Activated naive CD4-positive, alpha-beta T cell treated with anti-CD3 and anti-CD28 coated beads, Interleukin-2, amount 50 U/mL, for 72 hours (primary cell): ENCODE measurements at regions not wholly inside any gene's neighbourhood (a gene's known extent, or its start where the extent isn't known, plus 50 kb on each side); places are given as distances from the start of the nearest gene placed in this dataset.
A peak's percentile ranks its signal among the peaks of the same experiment; 100 is the strongest.

ENCODE experiments used
- ATAC-seq, 2 donors: fragments of 150-1000 bp; cut with Tn5 transposase; 2 replicates each; pipeline ENCODE4 v1.10.0; 2021; ENCODE audit warnings: mild to moderate bottlenecking in 2 of 2, moderate library complexity in 2 of 2
- DNase-seq, 2 donors: peaks; one replicate each; pipeline ENCODE4 v3.0.0; 2021 to 2022; ENCODE audit warnings: low spot score in 2 of 2
- H3K27ac Mint-ChIP-seq, 2 donors: one replicate each; pipeline ENCODE4 v1.8.0; 2022; ENCODE audit warnings: mild to moderate bottlenecking in 2 of 2, mixed read lengths in 2 of 2
- H3K36me3 Mint-ChIP-seq, 2 donors: one replicate each; pipeline ENCODE4 v1.8.0; 2022; ENCODE audit warnings: mixed read lengths in 2 of 2
- H3K9me3 Mint-ChIP-seq, 2 donors: one replicate each; pipeline ENCODE4 v1.8.0; 2022; ENCODE audit warnings: mixed read lengths in 2 of 2

DNA sequence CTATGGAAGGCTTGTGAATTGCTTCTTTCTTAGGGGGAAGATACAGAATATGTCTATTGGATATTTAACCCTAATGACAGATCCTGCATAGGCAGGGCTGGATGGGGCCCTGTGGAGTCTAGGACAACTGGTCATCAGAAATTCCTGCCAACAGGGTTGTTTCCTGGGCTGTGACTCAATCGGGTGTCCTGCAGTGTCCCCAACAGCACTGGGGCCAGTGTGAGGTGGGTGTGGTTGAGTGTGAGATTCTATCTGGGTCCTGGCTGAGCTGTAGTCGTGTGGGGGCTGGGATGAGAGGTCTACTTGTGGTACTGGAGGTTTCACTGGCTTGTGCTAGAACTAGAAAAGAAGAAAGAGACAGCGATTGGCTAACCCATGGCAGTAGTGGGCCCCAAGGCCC, 87.3 kb upstream of the WDR1 start:
- DNase-seq: no peak
- Mint-ChIP-seq H3K27ac (no peak overlapping the region), H3K36me3 (peaks cover 0 to 4% of the 10 kb centered on the region in 2 donors), H3K9me3 (no peaks in the 10 kb centered on the region)
- ATAC-seq: no peak

GRCh38 chr4:10201381-10202223, 85.0 kb upstream of the WDR1 start:
- peaks cover 0 to 4% of the 10 kb centered on the region in 2 donors for H3K36me3 Mint-ChIP-seq
- H3K9me3 Mint-ChIP-seq: no peaks in the 10 kb centered on the region
- DNase-seq: no peak
- no peak overlapping the region for H3K27ac Mint-ChIP-seq
- ATAC-seq: no peak

DNA sequence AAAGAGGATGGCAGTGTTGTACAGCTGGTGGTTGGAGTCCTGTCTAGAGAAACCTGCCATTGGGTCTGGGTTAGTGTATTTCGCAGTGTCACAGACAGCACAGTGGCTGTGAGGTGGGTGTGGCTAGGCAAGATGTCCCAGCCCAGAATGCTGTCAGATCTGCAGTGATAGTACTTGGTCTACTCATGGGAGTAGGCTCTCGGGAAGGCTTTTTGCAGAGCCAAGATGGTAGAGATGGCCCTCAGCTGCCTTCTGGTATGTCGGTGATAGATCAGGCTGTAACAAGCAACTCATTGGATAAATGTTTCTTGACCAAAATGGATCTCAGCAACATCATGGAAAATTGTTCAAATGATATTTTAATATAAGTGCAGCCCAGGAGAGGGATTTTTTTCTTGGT, 84.3 kb upstream of the WDR1 start:
- ATAC-seq: no peak
- Mint-ChIP-seq H3K36me3 (peaks cover 0 to 4% of the 10 kb centered on the region in 2 donors), H3K27ac (no peak overlapping the region), H3K9me3 (no peaks in the 10 kb centered on the region)
- DNase-seq: no peak

GRCh38 chr4:10198365-10198764, 81.8 kb upstream of the WDR1 start:
- ATAC-seq (no peak), DNase-seq (no peak)
- no peak overlapping the region for H3K27ac Mint-ChIP-seq
- H3K36me3 Mint-ChIP-seq: no peaks in the 10 kb centered on the region
- H3K9me3 Mint-ChIP-seq: no peaks in the 10 kb centered on the region

DNA sequence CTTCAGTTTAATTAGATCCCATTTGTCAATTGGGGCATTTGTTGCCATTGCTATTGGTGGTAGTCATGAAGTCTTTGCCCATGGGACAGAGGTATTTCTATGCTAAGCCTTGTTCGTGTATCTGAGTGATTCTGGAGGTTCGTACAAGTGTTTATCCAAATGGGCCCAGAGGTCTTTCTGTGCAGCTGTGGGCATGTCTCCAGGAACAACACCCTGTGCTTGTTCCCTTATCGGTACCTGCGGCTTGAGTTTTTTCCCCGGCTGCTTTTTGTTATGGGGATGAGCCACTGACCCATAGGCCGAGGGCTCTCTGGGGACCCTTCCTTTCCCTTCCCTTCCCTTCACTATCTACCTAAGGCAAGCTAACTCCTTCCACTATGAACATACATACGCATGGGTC, 81.4 kb upstream of the WDR1 start:
- DNase-seq: no peak
- Mint-ChIP-seq H3K9me3 (no peaks in the 10 kb centered on the region), H3K27ac (no peak overlapping the region), H3K36me3 (no peaks in the 10 kb centered on the region)
- no peak for ATAC-seq

GRCh38 chr4:10196191-10196590, 79.6 kb upstream of the WDR1 start:
- ATAC-seq: no peak
- H3K36me3 Mint-ChIP-seq: no peaks in the 10 kb centered on the region
- H3K9me3 Mint-ChIP-seq: no peaks in the 10 kb centered on the region
- DNase-seq: no peak
- no peak overlapping the region for H3K27ac Mint-ChIP-seq

DNA sequence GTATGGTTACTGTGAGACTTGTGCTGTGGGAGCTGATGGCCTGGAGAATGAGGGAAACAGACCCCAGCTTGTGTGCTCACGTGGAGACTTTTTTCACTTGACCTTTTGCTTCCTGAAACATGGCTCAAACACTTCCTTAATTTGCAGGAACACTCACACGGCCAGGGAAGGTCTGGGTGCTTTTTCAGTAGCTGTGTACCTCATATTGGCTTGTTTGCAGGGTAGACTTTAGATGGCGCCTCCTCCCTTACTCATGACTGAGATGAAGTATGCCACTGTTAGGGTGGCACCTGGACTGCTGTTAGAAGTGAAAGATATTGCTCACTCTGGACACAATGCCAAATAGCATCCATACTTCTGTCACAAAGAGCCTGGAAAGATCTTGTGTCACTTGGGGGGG, 75.7 kb upstream of the WDR1 start:
- DNase-seq: no peak
- Mint-ChIP-seq H3K9me3 (no peaks in the 10 kb centered on the region), H3K27ac (no peak overlapping the region), H3K36me3 (no peaks in the 10 kb centered on the region)
- ATAC-seq: no peak

- H3K9me3 Mint-ChIP-seq: peaks cover 0 to 4% of the 10 kb centered on the region in 2 donors
- DNase-seq (no peak), ATAC-seq (no peak)
- H3K36me3 Mint-ChIP-seq: no peaks in the 10 kb centered on the region
- H3K27ac Mint-ChIP-seq: no peak overlapping the region
Observed at GRCh38 chr4:10188400-10189004, 71.9 kb upstream of the WDR1 start.

- no peak overlapping the region for H3K27ac Mint-ChIP-seq
- DNase-seq (no peak), ATAC-seq (no peak)
- H3K36me3 Mint-ChIP-seq: peaks cover 0 to under 1% of the 10 kb centered on the region in 2 donors
- peaks cover 0 to 9% of the 10 kb centered on the region in 2 donors for H3K9me3 Mint-ChIP-seq
Observed at GRCh38 chr4:10186228-10187214, 69.9 kb upstream of the WDR1 start.

DNA sequence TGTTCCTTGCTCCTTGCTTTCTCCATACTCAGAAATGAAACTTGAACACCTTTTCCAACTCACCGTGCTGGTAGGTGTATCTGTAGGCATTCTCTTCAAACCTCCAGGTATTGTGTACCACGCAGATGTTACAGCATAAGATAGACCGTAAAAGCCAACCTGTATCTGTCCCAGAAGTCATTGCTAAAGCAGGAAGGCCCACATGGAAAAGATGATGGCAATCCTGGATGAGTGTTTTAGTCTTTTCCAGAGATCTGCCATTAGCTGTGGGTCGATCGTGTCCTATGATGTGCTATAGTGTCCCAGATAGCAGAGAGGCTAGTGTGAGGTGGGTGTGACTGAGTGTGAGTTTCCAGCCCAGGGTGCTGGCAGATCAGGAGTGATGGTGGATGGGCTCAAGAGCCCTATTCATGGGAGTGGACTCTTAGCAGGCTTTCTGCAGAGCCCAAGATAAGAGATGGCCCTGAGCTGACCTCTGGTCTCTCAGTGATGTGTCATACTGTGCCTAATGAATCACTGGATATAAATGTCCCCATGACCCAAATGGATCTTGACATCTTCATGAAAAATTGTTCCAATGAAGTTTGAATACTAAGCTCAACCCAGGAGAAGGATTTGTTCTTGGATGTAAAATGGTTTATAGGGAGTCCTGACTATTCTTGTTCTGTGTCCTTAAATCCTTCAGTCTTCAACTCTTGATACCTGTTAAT, 69.1 kb upstream of the WDR1 start:
- H3K36me3 Mint-ChIP-seq: peaks cover 0 to 9% of the 10 kb centered on the region in 2 donors
- peaks cover 0 to 15% of the 10 kb centered on the region in 2 donors for H3K9me3 Mint-ChIP-seq
- no peak for ATAC-seq
- no peak for DNase-seq
- H3K27ac Mint-ChIP-seq: no peak overlapping the region

GRCh38 chr4:10184501-10184938, 67.9 kb upstream of the WDR1 start:
- H3K27ac Mint-ChIP-seq: no peak overlapping the region

GRCh38 chr4:10184041-10184440, 67.4 kb upstream of the WDR1 start:
- Mint-ChIP-seq H3K27ac (peak overlapping the region in 1 of 2 donors; percentile 45), H3K36me3 (peaks cover 0 to 15% of the 10 kb centered on the region in 2 donors), H3K9me3 (peaks cover 0 to 24% of the 10 kb centered on the region in 2 donors)
- no peak for DNase-seq
- ATAC-seq: no peak

More at GRCh38 chr4:10184501-10184938, 67.9 kb upstream of the WDR1 start:
- Mint-ChIP-seq H3K36me3 (peaks cover 0 to 15% of the 10 kb centered on the region in 2 donors), H3K9me3 (peaks cover 0 to 21% of the 10 kb centered on the region in 2 donors)
- no peak for DNase-seq
- no peak for ATAC-seq

GRCh38 chr4:10183462-10183861, 66.9 kb upstream of the WDR1 start:
- H3K36me3 Mint-ChIP-seq: peaks cover 0 to 15% of the 10 kb centered on the region in 2 donors
- H3K9me3 Mint-ChIP-seq: peaks cover 0 to 24% of the 10 kb centered on the region in 2 donors
- ATAC-seq (no peak), DNase-seq (no peak)
- H3K27ac Mint-ChIP-seq: peak overlapping the region in 1 of 2 donors; percentile 45

- Mint-ChIP-seq H3K27ac (no peak overlapping the region), H3K36me3 (peaks cover 0 to 15% of the 10 kb centered on the region in 2 donors), H3K9me3 (peaks cover 0 to 24% of the 10 kb centered on the region in 2 donors)
- ATAC-seq: no peak
- no peak for DNase-seq
Observed at GRCh38 chr4:10182446-10183424, 66.1 kb upstream of the WDR1 start.
